ENCODE measurements at regions not wholly inside any gene's neighbourhood (a gene's known extent, or its start where the extent isn't known, plus 50 kb on each side); places are given as distances from the start of the nearest gene placed in this dataset.

DNA sequence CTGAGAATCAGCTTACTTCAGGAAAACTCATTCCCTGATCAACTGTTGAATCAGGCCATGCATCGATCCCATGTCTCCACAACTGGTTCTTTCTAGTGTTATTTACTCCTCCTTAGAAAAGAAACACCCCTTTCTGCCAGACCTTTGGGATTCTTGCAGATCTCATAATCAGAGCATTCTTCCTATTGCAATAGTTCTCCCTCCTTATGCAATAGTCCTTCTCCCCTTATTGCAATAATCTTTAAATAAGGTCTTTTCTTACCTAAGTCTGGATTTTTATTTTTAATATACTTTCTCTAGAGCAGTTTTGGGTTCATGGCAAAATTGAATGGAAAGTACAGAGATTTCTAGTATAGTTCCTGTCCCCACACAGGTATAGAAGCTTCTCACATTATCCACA lies 141.9 kb upstream of the SGO1 start:
- DNase-seq (ENCODE audit: extremely low spot score, unreplicated experiment): no peak
- no peaks in the 10 kb centered on the region for H3K27me3 Mint-ChIP-seq
- no peaks in the 10 kb centered on the region for H3K36me3 Mint-ChIP-seq
- TF ChIP-seq, protein P1, sequence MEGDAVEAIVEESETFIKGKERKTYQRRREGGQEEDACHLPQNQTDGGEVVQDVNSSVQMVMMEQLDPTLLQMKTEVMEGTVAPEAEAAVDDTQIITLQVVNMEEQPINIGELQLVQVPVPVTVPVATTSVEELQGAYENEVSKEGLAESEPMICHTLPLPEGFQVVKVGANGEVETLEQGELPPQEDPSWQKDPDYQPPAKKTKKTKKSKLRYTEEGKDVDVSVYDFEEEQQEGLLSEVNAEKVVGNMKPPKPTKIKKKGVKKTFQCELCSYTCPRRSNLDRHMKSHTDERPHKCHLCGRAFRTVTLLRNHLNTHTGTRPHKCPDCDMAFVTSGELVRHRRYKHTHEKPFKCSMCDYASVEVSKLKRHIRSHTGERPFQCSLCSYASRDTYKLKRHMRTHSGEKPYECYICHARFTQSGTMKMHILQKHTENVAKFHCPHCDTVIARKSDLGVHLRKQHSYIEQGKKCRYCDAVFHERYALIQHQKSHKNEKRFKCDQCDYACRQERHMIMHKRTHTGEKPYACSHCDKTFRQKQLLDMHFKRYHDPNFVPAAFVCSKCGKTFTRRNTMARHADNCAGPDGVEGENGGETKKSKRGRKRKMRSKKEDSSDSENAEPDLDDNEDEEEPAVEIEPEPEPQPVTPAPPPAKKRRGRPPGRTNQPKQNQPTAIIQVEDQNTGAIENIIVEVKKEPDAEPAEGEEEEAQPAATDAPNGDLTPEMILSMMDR (conservative IDR thresholded peaks at IDR 0.05): no peak
- no peak overlapping the region for H3K4me3 Mint-ChIP-seq
- H3K9me3 Mint-ChIP-seq: no peaks in the 10 kb centered on the region
- no peaks in the 10 kb centered on the region for H3K4me1 Mint-ChIP-seq (ENCODE audit: unreplicated experiment)
- H3K27ac Mint-ChIP-seq: no peak overlapping the region

DNA sequence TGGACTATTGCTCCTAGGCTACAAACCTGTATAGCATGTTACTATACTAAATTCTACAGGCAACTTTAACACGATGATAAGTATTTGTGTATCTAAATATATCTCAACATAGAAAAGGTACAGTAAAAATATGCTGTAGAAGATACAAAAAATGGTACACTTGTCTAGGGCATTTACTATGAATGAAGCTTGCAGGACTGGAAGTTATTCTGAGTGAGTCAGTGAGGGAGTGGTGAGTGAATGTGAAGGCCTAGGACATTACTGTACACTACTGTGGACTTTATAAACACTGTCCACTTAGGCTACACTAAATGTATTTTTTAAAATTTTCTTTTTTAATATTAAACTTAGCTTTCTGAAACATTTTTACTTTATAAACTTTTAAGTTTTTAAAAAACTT lies 140.5 kb upstream of the SGO1 start:
- Mint-ChIP-seq H3K27me3 (no peaks in the 10 kb centered on the region), H3K36me3 (no peaks in the 10 kb centered on the region), H3K9me3 (no peaks in the 10 kb centered on the region), H3K27ac (no peak overlapping the region), H3K4me3 (no peak overlapping the region), H3K4me1 (ENCODE audit: unreplicated experiment) (no peaks in the 10 kb centered on the region)
- no peak for DNase-seq (ENCODE audit: extremely low spot score, unreplicated experiment)
- TF ChIP-seq, protein P1 (conservative IDR thresholded peaks at IDR 0.05): no peak

DNA sequence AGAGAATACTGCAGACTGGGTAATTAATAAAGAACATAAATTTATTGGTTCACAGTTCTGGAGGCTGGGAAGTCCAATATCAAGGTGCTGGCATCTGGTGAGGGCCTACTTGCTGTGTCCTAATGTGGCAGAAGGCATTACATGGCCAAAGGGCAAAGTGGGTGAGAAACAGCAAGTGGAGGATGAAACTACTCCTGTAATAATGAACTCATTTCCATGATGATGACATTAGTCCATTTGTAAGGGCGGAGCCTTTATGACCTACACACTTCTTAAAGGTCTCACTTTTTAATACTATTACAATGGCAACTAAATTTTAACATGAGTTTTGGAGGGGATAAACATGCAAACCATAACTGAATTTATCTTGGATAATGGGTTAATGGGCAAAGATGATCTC lies 139.6 kb upstream of the SGO1 start:
- TF ChIP-seq, protein P1 (conservative IDR thresholded peaks at IDR 0.05): no peak
- Mint-ChIP-seq H3K36me3 (no peaks in the 10 kb centered on the region), H3K27ac (no peak overlapping the region), H3K4me1 (ENCODE audit: unreplicated experiment) (peaks cover 2% of the 10 kb centered on the region), H3K27me3 (no peaks in the 10 kb centered on the region), H3K4me3 (no peak overlapping the region), H3K9me3 (no peaks in the 10 kb centered on the region)
- no peak for DNase-seq (ENCODE audit: extremely low spot score, unreplicated experiment)

DNA sequence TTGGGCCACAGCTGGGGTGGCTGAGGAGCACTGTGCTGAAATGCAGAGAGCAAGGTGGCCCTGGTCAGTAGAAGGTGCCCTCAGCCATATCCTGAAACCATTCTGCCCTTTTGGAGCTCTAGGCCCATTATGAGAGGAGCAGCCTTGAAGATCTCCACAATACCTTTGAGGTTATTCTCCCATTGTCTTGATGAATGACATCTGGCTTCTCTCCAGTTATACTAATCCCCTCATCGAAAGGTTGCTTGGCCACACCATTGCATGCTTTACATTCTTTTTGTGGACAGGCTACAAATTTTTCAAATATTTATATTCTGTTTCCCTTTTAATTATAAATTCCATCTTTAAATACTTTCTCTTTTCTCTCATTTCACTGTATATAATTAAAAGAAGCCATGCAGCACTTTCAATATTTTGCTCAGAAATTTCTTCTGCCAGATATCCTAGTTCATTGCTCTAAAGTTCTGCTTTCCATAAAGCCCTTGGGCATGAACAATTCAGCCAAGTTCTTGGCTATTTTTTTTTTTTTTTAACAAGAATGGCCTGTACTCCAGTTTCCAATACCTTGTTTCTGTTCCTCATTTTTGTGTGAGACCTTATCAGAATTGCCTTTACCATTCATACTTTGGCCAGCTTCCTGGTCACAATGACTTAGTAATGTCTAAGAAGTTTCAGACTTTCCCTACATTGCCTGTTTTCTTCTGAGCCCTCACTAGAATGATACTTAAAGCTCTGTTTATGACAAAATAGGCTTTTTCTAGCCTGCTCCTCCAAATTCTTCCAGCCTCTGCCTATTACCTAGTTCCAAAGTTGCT lies 138.9 kb upstream of the SGO1 start:
- no peaks in the 10 kb centered on the region for H3K27me3 Mint-ChIP-seq
- DNase-seq (ENCODE audit: extremely low spot score, unreplicated experiment): no peak
- no peaks in the 10 kb centered on the region for H3K36me3 Mint-ChIP-seq
- TF ChIP-seq, protein P1 (conservative IDR thresholded peaks at IDR 0.05): no peak
- H3K9me3 Mint-ChIP-seq: no peaks in the 10 kb centered on the region
- H3K4me3 Mint-ChIP-seq: no peak overlapping the region
- no peak overlapping the region for H3K27ac Mint-ChIP-seq
- peaks cover 8% of the 10 kb centered on the region for H3K4me1 Mint-ChIP-seq (ENCODE audit: unreplicated experiment)

DNA sequence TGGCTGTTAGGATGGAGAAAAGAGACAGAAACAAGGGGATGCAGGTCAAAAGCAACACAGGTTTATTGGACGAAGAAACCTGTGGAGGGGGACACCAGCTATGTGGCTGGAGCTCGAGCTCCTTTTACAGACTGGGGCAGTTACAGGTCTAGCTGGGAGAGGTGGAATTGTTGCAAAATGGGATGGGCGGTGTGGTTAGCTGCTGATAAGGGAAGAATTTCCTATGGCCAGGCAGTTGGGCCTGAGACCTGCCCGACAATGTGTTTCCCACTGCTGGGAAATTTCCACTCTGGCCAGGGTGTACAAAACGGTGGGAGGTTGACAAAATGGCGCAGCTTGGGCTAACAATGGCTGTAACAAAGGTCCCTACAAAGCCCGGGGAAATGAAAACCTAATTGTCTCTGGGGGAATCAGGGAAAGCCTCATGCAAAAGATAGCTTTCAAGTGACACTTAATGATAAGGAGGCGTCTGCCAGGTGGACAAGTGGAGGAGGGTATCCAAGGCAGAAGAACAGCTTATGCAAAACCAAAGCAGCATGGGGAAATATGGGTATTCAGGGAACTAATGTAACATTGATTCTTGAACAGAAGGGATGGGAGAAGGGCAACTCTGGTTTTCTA lies 137.4 kb upstream of the SGO1 start:
- Mint-ChIP-seq H3K4me3 (no peak overlapping the region), H3K4me1 (ENCODE audit: unreplicated experiment) (peaks cover 15% of the 10 kb centered on the region), H3K9me3 (no peaks in the 10 kb centered on the region), H3K27ac (no peak overlapping the region), H3K27me3 (no peaks in the 10 kb centered on the region), H3K36me3 (no peaks in the 10 kb centered on the region)
- TF ChIP-seq, protein P1 (conservative IDR thresholded peaks at IDR 0.05): no peak
- no peak for DNase-seq (ENCODE audit: extremely low spot score, unreplicated experiment)
